ENCODE measurements at regions not wholly inside any gene's neighbourhood (a gene's known extent, or its start where the extent isn't known, plus 50 kb on each side); places are given as distances from the start of the nearest gene placed in this dataset.

DNA sequence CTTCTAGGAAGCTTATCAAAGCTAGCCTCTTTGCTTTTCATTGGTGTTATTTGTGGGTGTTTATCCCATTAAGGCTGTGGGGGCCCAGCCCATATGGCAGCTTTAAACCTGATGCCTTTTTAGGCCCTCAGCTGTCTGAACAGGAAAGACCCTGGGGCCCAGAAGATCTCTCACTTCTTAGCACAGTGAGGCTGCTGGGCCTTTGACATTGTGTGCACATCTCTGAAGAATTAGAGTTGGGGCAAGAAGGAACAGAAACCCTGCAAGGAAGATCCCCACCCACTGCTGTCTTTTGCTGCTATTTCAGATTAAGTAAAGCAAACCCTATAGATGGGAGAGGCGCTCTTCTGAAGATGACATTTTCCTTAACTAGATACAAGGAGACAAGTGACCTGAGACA is 250.0 kb downstream of the SMAD2 start:
- no peak overlapping the region for H3K4me3 ChIP-seq
- intact Hi-C loops (cut with DNase I, micrococcal nuclease) = no loop called here
- DNase-seq (no peak), ATAC-seq (no peak)
- no peaks in the 10 kb centered on the region for H3K9me3 ChIP-seq
- TF ChIP-seq, protein P1, sequence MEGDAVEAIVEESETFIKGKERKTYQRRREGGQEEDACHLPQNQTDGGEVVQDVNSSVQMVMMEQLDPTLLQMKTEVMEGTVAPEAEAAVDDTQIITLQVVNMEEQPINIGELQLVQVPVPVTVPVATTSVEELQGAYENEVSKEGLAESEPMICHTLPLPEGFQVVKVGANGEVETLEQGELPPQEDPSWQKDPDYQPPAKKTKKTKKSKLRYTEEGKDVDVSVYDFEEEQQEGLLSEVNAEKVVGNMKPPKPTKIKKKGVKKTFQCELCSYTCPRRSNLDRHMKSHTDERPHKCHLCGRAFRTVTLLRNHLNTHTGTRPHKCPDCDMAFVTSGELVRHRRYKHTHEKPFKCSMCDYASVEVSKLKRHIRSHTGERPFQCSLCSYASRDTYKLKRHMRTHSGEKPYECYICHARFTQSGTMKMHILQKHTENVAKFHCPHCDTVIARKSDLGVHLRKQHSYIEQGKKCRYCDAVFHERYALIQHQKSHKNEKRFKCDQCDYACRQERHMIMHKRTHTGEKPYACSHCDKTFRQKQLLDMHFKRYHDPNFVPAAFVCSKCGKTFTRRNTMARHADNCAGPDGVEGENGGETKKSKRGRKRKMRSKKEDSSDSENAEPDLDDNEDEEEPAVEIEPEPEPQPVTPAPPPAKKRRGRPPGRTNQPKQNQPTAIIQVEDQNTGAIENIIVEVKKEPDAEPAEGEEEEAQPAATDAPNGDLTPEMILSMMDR (IDR thresholded peaks at IDR 0.05) = no peak
- H3K36me3 ChIP-seq (ENCODE audit: low read depth) = no peaks in the 10 kb centered on the region
- no peaks in the 10 kb centered on the region for H3K4me1 ChIP-seq (ENCODE audit: low read depth)

DNA sequence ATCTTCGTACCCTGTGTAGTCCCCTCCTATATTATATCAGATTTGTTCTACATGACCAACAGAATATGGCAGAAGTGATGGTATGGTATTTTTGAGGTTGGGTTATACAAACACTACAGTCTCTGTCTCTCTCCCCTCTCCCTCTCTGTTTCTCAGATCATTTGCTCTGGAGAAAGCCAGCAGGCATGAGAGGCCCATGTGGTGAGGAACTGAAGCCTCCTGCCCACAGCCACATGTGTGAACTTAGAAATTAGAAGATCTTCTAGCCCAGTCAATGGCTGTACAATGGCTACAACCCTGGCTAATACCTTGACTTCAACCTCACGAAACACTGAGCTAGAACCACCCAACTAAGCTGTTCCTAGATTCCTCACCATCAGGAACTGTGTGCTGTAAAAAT is 250.6 kb downstream of the SMAD2 start:
- ATAC-seq (no peak), DNase-seq (no peak)
- Histone ChIP-seq H3K4me1 (ENCODE audit: low read depth) (no peaks in the 10 kb centered on the region), H3K36me3 (ENCODE audit: low read depth) (no peaks in the 10 kb centered on the region), H3K9me3 (no peaks in the 10 kb centered on the region), H3K4me3 (no peak overlapping the region)
- TF ChIP-seq, protein P1 (IDR thresholded peaks at IDR 0.05) = no peak
- intact Hi-C loops (cut with DNase I, micrococcal nuclease) = no loop called here

DNA sequence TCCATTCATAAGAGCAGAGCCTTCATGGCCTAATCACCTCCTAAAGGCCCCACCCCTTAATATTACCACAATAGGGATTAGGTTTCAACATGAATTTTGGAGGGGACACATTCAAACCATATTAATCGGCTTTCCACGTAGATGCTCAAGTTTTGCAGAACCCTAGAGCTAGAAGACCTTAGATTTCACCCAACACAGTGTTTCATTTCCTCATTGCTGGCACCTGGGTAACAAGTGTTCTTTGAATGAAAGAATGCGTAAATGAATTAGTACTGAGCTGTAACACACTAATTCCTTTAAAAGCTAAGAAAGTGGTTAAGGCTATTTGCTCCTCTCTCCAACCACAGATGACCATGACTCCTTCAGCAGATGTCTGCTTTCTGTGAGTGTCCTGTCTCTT is 252.5 kb downstream of the SMAD2 start:
- Histone ChIP-seq H3K4me1 (ENCODE audit: low read depth) (no peaks in the 10 kb centered on the region), H3K36me3 (ENCODE audit: low read depth) (no peaks in the 10 kb centered on the region), H3K4me3 (no peak overlapping the region), H3K9me3 (no peaks in the 10 kb centered on the region)
- TF ChIP-seq, protein P1 (IDR thresholded peaks at IDR 0.05) = no peak
- intact Hi-C loops (cut with DNase I, micrococcal nuclease) = no loop called here
- DNase-seq (no peak), ATAC-seq (no peak)

DNA sequence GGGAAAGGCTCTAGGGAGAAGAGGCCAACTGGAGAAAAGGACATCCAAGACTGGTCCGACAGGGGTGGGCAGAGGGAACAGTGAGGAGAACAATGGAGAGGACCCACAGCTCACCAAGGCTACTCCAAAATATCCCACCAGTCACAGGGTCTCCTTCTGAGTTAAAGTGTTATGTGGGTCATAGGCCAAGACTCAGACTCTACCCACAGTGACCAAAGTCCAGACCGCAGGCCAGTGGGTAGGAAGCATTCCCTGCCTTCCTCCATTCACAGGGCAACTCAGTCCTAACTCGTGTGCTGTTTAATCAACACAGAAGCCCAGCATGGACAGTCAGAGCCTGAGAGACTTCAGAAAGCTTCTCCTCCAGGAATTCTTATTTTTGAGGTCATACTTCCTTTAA is 260.6 kb downstream of the SMAD2 start:
- TF ChIP-seq, protein P1 (IDR thresholded peaks at IDR 0.05) = no peak
- Histone ChIP-seq H3K4me3 (no peak overlapping the region), H3K4me1 (ENCODE audit: low read depth) (no peaks in the 10 kb centered on the region), H3K9me3 (no peaks in the 10 kb centered on the region), H3K36me3 (ENCODE audit: low read depth) (no peaks in the 10 kb centered on the region)
- intact Hi-C loops (cut with DNase I, micrococcal nuclease) = no loop called here
- ATAC-seq (no peak), DNase-seq (no peak)

DNA sequence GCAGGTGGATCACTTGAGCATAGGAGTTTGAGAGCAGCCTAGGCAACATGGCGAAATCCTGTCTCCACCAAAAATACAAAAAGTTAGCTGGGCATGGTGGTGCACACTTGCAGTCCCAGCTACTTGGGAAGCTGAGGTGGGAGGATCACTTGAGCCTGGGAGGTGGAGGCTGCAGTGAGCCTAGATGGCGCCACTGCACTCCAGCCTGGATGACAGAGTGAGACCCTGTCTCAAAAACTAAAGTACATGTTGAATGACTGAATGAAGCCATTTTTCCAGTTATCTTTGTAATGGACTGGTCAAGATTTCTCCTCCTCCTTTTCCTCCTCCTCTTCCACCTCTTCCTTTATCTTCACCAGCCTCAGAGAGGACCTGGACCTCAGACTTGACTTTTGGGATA is 272.0 kb downstream of the SMAD2 start:
- no peaks in the 10 kb centered on the region for H3K4me1 ChIP-seq (ENCODE audit: low read depth)
- no peak overlapping the region for H3K4me3 ChIP-seq
- no peaks in the 10 kb centered on the region for H3K9me3 ChIP-seq
- intact Hi-C loops (cut with DNase I, micrococcal nuclease) = no loop called here
- H3K36me3 ChIP-seq (ENCODE audit: low read depth) = no peaks in the 10 kb centered on the region
- ATAC-seq (no peak), DNase-seq (no peak)
- TF ChIP-seq, protein P1 (IDR thresholded peaks at IDR 0.05) = no peak

DNA sequence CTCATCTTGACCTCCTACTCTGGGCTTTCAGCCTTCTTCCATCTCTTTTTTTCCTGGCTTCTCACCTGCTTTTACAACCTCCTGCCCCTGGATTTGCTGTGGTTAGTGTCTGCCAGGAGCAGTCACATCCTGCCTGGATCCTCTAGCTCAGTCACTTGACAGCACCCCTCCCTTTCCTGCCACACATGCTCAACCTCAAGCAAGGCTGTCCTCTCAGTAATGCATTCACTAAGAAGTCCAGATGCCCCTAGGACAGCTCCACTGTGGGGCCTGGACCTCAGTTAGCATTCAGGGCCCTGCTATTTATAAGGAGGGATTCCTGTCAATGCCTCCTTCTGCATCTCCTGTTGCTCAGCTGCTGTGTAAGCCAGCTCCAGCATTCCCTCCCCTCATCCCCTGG is 275.5 kb downstream of the SMAD2 start:
- Histone ChIP-seq H3K4me1 (ENCODE audit: low read depth) (no peaks in the 10 kb centered on the region), H3K9me3 (no peaks in the 10 kb centered on the region), H3K36me3 (ENCODE audit: low read depth) (no peaks in the 10 kb centered on the region), H3K4me3 (no peak overlapping the region)
- no peak for ATAC-seq
- intact Hi-C loops (cut with DNase I, micrococcal nuclease) = no loop called here
- DNase-seq = no peak
- TF ChIP-seq, protein P1 (IDR thresholded peaks at IDR 0.05) = no peak
